Liver (tissue), 7 donors: ENCODE measurements at regions not wholly inside any gene's neighbourhood (a gene's known extent, or its start where the extent isn't known, plus 50 kb on each side); places are given as distances from the start of the nearest gene placed in this dataset.

ENCODE experiments used
- DNase-seq: peaks from one replicate; pipeline ENCODE4 v3.0.0-alpha.2; 2017; ENCODE audit warnings: low spot score
- H3K27ac ChIP-seq, 2 donors: one replicate each; pipeline ENCODE4 v1.7.0; 2013; ENCODE audit warnings: inconsistent platforms in 2 of 2, low read length in 2 of 2, control low read depth in 1 of 2, low read depth in 1 of 2, mild to moderate bottlenecking in 1 of 2
- H3K27me3 ChIP-seq, 4 donors: one replicate each; pipeline versions ENCODE4 v1.6.1 to v1.7.0; 2013; ENCODE audit warnings: low read length in 3 of 4, inconsistent platforms in 1 of 4, mild to moderate bottlenecking in 1 of 4, moderate library complexity in 1 of 4; ENCODE audit not compliant: control insufficient read depth in 4 of 4, insufficient read depth in 4 of 4
- H3K36me3 ChIP-seq, 4 donors: one replicate each; pipeline versions ENCODE4 v1.6.1 to v1.7.0; 2013; ENCODE audit warnings: low read length in 3 of 4, mild to moderate bottlenecking in 3 of 4, low read depth in 1 of 4, moderate library complexity in 1 of 4; ENCODE audit not compliant: control insufficient read depth in 4 of 4, insufficient read depth in 3 of 4
- H3K4me1 ChIP-seq, 4 donors: one replicate each; pipeline versions ENCODE4 v1.6.1 to v1.7.0; 2013; ENCODE audit warnings: low read length in 3 of 4, mild to moderate bottlenecking in 3 of 4, moderate library complexity in 1 of 4; ENCODE audit not compliant: control insufficient read depth in 4 of 4, insufficient read depth in 4 of 4
- H3K4me3 ChIP-seq, 3 donors: one replicate each; pipeline versions ENCODE4 v1.6.1 to v1.7.0; 2013; ENCODE audit warnings: low read length in 3 of 3, control low read depth in 1 of 3, low read depth in 1 of 3, mild to moderate bottlenecking in 1 of 3
- H3K9ac ChIP-seq, 2 donors: one replicate each; pipeline ENCODE4 v1.7.0; 2013; ENCODE audit warnings: low read length in 2 of 2, mild to moderate bottlenecking in 2 of 2, moderate library complexity in 2 of 2, control low read depth in 1 of 2, low read depth in 1 of 2
- H3K9me3 ChIP-seq, 4 donors: one replicate each; pipeline versions ENCODE4 v1.6.1 to v1.7.0; 2013; ENCODE audit warnings: low read length in 3 of 4; ENCODE audit not compliant: control insufficient read depth in 4 of 4
- ATF3 ChIP-seq: IDR thresholded peaks from 2 replicates; pipeline ENCODE4 v1.6.1; 2016; ENCODE audit warnings: antibody characterized with exemption
- EGR1 ChIP-seq, 2 donors: IDR thresholded peaks; 2 replicates each; pipeline ENCODE4 v1.6.1; 2016 to 2018; ENCODE audit warnings: antibody characterized with exemption in 2 of 2, low read depth in 2 of 2
- FOXA1 ChIP-seq: IDR thresholded peaks from 2 replicates; pipeline ENCODE4 v1.6.1; 2016; ENCODE audit warnings: antibody characterized with exemption
- FOXA2 ChIP-seq: IDR thresholded peaks from 2 replicates; pipeline ENCODE4 v1.6.1; 2016; ENCODE audit warnings: antibody characterized with exemption
- GABPA ChIP-seq, 2 donors: IDR thresholded peaks in 1 of 2; conservative IDR thresholded peaks in 1 of 2; 2 replicates each; pipeline ENCODE4 v1.6.1; 2016; ENCODE audit warnings: antibody characterized with exemption in 2 of 2, mild to moderate bottlenecking in 1 of 2, moderate library complexity in 1 of 2
- HNF4A ChIP-seq, 2 donors: conservative IDR thresholded peaks; 2 replicates each; pipeline ENCODE4 v1.6.1; 2016; ENCODE audit warnings: antibody characterized with exemption in 2 of 2, mild to moderate bottlenecking in 2 of 2
- HNF4G ChIP-seq: IDR thresholded peaks from 2 replicates; pipeline ENCODE4 v1.6.1; 2016; ENCODE audit warnings: antibody characterized with exemption
- JUND ChIP-seq, 2 donors: IDR thresholded peaks; 2 replicates each; pipeline ENCODE4 v1.6.1; 2016; ENCODE audit warnings: antibody characterized with exemption in 2 of 2
- NR2F2 ChIP-seq: IDR thresholded peaks from 2 replicates; pipeline ENCODE4 v1.6.1; 2016; ENCODE audit warnings: antibody characterized with exemption
- RAD21 ChIP-seq, 2 donors: IDR thresholded peaks; 2 replicates each; pipeline ENCODE4 v1.6.1; 2016; ENCODE audit warnings: antibody characterized with exemption in 2 of 2, mild to moderate bottlenecking in 2 of 2
- REST ChIP-seq: IDR thresholded peaks from 2 replicates; pipeline ENCODE4 v1.6.1; 2016; ENCODE audit warnings: antibody characterized with exemption, mild to moderate bottlenecking
- RXRA ChIP-seq, 2 donors: IDR thresholded peaks; 2 replicates each; pipeline ENCODE4 v1.6.1; 2017 to 2018; ENCODE audit warnings: antibody characterized with exemption in 2 of 2, mild to moderate bottlenecking in 1 of 2
- SP1 ChIP-seq: IDR thresholded peaks from 2 replicates; pipeline ENCODE4 v1.6.1; 2018; ENCODE audit warnings: antibody characterized with exemption, mild to moderate bottlenecking
- TAF1 ChIP-seq: conservative IDR thresholded peaks from 2 replicates; pipeline ENCODE4 v1.6.1; 2016; ENCODE audit warnings: antibody characterized with exemption, mild to moderate bottlenecking
- YY1 ChIP-seq: IDR thresholded peaks from 2 replicates; pipeline ENCODE4 v1.6.1; 2016; ENCODE audit warnings: antibody characterized with exemption, mild to moderate bottlenecking
- TF ChIP-seq, protein P1 (sequence below): IDR thresholded peaks from 2 replicates; pipeline ENCODE4 v1.6.1; 2016; ENCODE audit warnings: antibody characterized with exemption
- TF ChIP-seq, protein P2 (sequence below): fragments of 150-350 bp; IDR thresholded peaks from 2 replicates; pipeline ENCODE4 v1.5.1; 2017; ENCODE audit warnings: improper control_type of control experiment, low read depth, low read length; ENCODE audit not compliant: missing input control
- TF ChIP-seq, protein P3 (sequence below): IDR thresholded peaks from 2 replicates; pipeline ENCODE4 v1.6.1; 2016; ENCODE audit warnings: antibody characterized with exemption
- donor health status: healthy.
- donor health status: healthy.
- donor health status: healthy.
- donor health status: healthy.

DNA sequence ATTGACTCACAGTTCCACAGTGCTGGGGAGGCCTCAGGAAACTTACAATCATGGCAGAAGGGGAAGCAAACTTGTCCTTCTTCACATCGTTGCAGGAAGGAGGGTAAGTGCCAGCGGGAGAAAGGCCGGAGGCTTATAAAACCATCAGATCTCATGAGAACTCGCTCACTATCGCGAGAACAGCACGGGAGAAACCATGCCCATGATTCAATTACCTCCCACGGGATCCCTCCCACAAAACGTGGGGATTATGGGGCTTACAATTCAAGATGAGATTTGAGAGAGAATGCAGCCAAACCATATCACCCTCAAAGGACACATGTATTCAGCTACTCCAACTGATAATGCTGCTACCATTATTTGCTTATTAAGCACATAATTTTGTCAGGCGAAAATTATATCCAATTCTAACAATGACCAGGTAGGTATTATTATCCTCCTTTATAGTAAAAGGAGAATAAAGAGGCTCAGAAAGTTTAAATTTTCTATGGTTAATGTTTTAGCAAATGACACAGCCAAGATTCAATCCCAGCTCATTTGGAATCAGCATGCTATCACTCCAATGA is 327.2 kb upstream of the CDIN1 start (continued):
- TF ChIP-seq, protein P1, sequence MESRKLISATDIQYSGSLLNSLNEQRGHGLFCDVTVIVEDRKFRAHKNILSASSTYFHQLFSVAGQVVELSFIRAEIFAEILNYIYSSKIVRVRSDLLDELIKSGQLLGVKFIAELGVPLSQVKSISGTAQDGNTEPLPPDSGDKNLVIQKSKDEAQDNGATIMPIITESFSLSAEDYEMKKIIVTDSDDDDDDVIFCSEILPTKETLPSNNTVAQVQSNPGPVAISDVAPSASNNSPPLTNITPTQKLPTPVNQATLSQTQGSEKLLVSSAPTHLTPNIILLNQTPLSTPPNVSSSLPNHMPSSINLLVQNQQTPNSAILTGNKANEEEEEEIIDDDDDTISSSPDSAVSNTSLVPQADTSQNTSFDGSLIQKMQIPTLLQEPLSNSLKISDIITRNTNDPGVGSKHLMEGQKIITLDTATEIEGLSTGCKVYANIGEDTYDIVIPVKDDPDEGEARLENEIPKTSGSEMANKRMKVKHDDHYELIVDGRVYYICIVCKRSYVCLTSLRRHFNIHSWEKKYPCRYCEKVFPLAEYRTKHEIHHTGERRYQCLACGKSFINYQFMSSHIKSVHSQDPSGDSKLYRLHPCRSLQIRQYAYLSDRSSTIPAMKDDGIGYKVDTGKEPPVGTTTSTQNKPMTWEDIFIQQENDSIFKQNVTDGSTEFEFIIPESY = no peak
- no peak for TF ChIP-seq HNF4A (conservative IDR thresholded peaks at IDR 0.05)
- TF ChIP-seq YY1 = no peak

DNA sequence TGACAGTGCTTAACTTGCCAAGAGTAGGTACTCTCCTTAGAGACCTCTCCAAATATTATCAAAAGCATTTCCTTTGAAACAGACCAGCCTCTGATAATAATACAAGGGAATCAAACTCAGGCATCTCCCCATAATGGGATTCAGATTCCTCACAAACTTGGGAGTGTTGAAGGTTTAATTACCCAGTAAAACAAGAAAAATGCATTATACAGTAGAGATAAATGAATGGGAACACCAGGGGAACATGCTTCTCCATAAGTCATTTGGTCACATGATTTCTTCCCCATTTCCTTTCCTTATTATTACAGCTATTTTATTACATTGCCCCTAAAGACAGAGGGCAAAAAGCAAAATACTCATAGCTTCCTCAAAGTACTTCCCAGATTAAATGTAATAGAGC is 325.0 kb upstream of the CDIN1 start:
- TF ChIP-seq ATF3 = no peak
- no peak for TF ChIP-seq FOXA1
- no peak for TF ChIP-seq GABPA (IDR thresholded peaks at IDR 0.05 in 1 of 2, conservative IDR thresholded peaks at IDR 0.05 in 1 of 2)
- TF ChIP-seq HNF4A (conservative IDR thresholded peaks at IDR 0.05) = no peak
- no peak for TF ChIP-seq TAF1
- TF ChIP-seq, protein P2, sequence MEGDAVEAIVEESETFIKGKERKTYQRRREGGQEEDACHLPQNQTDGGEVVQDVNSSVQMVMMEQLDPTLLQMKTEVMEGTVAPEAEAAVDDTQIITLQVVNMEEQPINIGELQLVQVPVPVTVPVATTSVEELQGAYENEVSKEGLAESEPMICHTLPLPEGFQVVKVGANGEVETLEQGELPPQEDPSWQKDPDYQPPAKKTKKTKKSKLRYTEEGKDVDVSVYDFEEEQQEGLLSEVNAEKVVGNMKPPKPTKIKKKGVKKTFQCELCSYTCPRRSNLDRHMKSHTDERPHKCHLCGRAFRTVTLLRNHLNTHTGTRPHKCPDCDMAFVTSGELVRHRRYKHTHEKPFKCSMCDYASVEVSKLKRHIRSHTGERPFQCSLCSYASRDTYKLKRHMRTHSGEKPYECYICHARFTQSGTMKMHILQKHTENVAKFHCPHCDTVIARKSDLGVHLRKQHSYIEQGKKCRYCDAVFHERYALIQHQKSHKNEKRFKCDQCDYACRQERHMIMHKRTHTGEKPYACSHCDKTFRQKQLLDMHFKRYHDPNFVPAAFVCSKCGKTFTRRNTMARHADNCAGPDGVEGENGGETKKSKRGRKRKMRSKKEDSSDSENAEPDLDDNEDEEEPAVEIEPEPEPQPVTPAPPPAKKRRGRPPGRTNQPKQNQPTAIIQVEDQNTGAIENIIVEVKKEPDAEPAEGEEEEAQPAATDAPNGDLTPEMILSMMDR = no peak
- TF ChIP-seq RAD21 (IDR thresholded peaks at IDR 0.05) = no peak
- no peak for TF ChIP-seq RXRA (IDR thresholded peaks at IDR 0.05)
- no peak for TF ChIP-seq FOXA2
- no peak for TF ChIP-seq REST
- no peak for TF ChIP-seq HNF4G
- TF ChIP-seq YY1 = no peak
- TF ChIP-seq, protein P3, sequence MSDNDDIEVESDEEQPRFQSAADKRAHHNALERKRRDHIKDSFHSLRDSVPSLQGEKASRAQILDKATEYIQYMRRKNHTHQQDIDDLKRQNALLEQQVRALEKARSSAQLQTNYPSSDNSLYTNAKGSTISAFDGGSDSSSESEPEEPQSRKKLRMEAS = no peak
- TF ChIP-seq JUND (IDR thresholded peaks at IDR 0.05) = no peak
- TF ChIP-seq NR2F2 = no peak
- TF ChIP-seq, protein P1 = no peak
- no peak for TF ChIP-seq EGR1 (IDR thresholded peaks at IDR 0.05; ENCODE audit: low read depth in 2 of 2)
- no peak for TF ChIP-seq SP1
- no peak for DNase-seq
- Histone ChIP-seq H3K36me3 (no peaks in the 10 kb centered on the region), H3K4me3 (no peak overlapping the region), H3K27ac (no peak overlapping the region), H3K27me3 (no peaks in the 10 kb centered on the region), H3K9ac (no peak overlapping the region), H3K4me1 (no peaks in the 10 kb centered on the region), H3K9me3 (no peaks in the 10 kb centered on the region)
